C4-2B (cell line): ENCODE measurements at regions not wholly inside any gene's neighbourhood (a gene's known extent, or its start where the extent isn't known, plus 50 kb on each side); places are given as distances from the start of the nearest gene placed in this dataset.

Source experiments
- H3K27ac ChIP-seq: fragments of 450-650 bp; 2 replicates; pipeline ENCODE4 v1.5.1; 2017
- CTCF ChIP-seq: fragments of 450-650 bp; conservative IDR thresholded peaks from 2 replicates; pipeline ENCODE4 v1.5.1; 2017; ENCODE audit warnings: mild to moderate bottlenecking
- ZFX ChIP-seq: fragments of 450-650 bp; IDR thresholded peaks from 2 replicates; pipeline ENCODE4 v1.6.1; 2017

GRCh38 chr3:127449486-127450212 is 140.9 kb downstream of the TPRA1 start:
- H3K27ac ChIP-seq = no peak overlapping the region
- TF ChIP-seq CTCF (no peak), ZFX (no peak)

GRCh38 chr3:127448671-127449070 is 141.9 kb downstream of the TPRA1 start:
- H3K27ac ChIP-seq = no peak overlapping the region
- no peak for TF ChIP-seq CTCF

GRCh38 chr3:127448161-127448561 is 142.4 kb downstream of the TPRA1 start:
- no peak overlapping the region for H3K27ac ChIP-seq
- TF ChIP-seq ZFX (no peak), CTCF (no peak)

GRCh38 chr3:127446756-127447155 is 143.8 kb downstream of the TPRA1 start:
- no peak overlapping the region for H3K27ac ChIP-seq
- no peak for TF ChIP-seq CTCF
- no peak for TF ChIP-seq ZFX

GRCh38 chr3:127445581-127446343 is 144.8 kb downstream of the TPRA1 start:
- TF ChIP-seq CTCF (no peak), ZFX (no peak)
- H3K27ac ChIP-seq = no peak overlapping the region

- no peak overlapping the region for H3K27ac ChIP-seq
- no peak for TF ChIP-seq CTCF
- no peak for TF ChIP-seq ZFX
Measured at GRCh38 chr3:127444761-127445160, 145.8 kb downstream of the TPRA1 start.
